ENCODE measurements at regions not wholly inside any gene's neighbourhood (a gene's known extent, or its start where the extent isn't known, plus 50 kb on each side); places are given as distances from the start of the nearest gene placed in this dataset.

DNA sequence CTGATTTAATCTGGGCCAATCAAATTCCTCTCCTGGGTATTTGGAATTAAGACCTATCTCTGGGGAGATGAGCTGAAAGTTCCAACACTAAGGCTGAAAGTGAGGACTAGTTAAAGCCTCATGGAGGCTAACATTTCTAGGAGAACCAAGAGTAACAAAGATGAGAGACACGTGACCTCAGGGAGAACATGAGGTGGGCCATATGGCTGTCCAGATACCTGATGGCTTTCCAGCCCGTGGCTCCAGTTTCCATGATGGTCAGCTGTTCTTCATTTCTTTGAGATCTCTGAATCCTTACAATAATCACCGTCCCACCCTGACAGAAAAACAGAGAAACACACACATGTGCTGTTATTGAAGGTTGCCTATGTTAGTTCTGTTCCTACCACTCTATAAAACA is 66.1 kb downstream of the LEPR start:
- DNase-seq: no peak

DNA sequence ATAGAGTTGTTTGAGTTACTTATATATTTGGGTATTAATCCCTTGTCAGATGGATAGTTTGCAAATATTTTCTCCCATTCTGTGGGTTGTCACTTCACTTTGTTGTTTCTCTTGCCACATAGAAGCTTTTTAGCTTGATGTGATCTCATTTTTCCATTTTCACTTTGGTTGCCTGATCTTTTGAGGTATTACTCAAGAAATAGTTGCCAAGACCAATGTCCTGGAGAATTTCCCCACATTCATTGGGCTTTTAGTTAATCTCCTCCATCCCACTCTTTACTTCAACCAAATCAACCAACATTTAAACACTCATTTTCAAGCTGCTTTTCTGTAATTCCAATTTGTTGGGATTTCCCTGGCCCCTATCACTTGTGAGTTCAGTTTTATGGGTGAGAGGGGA is 69.0 kb downstream of the LEPR start:
- no peak for DNase-seq

DNA sequence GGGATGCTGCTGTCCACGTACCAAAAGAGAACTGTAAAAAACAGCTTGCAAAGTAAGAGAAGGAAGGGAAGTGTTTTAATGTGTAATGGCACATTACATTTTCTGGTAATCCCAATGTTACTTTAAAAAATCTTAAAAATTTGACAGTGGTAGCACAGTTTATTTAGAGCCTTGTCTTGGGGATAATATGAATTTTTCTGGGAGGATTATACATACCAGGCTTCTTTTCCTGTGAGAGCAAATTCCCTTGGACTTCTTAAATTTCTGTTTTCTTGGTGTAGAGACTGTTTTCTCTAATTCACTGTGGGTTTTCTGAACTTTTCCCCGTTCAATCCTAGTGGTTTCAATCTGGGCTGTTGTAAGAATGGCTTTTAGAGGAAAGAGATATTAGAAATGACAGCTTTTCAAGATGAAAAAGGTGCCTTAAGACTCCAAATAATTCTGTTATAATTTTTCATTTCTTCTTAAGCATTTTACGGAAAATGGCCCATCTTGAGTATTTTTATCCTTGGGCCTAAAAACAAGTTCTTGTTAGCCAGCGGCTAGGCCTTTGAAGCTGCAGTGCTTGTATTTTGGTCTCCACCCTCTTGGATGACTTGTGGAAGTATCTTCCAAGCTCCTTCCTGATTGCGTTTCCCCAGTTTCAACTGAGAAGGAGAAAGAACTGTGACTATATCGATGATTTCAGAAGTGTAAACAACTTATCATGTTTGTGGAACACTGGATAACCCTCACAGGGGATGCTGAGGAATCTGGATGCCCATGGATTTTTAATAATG is 70.0 kb downstream of the LEPR start:
- no peak for DNase-seq

DNA sequence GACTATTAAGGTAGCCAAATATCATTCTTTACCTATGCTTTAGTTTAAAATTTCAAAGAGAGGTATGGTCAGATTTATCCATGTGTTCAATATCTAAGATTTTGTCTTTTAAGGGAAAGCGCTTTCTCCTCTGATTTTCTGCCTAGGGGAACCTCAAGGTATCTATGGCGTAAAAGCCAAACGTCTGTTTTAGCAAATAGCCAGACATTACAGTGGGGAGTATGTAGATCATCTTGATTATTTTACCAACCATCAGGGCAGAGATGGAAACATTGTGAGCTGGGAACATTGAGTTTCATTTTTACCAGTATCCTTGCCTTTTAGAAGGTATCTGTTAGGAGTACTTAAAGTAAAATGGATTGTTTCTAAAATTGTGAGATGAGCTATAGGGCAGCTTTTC is 71.0 kb downstream of the LEPR start:
- DNase-seq: no peak

DNA sequence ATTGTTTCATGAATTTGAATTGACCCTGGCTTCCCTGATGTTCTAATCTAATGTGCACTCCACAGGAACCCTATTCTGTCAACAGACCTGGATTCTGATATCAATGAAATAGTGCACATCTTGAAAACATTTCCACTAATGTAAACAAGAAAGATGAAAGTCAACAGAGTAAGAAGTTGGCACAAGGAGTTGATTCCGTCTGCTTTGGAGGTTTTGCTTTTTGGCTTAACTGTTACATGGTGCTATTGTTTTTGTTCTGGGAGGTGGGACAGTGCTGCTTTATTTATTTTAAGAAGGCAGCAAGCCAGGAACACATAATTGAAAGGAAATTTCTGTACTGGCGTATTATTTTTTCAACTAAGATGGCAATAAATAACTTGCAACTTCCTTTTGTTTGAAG is 73.3 kb downstream of the LEPR start:
- no peak for DNase-seq

DNA sequence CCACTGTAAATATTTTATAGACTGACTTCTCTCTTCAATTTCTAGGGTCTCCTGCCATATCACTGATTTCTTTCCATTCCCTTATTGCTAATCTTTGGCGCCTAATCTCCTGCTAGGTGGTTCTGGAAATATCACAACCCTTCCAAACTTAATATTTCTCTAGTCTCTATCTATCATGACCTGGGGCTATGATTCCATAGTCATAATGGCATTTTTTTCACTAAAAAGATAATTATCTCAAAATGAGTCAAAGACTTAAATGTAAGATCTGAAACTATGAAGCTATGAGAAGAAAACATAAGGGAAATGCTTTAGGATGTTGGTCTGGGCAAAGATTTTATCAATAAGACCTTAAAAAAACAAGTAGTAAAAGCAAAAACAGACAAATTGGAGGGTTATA is 74.2 kb downstream of the LEPR start:
- DNase-seq: no peak

DNA sequence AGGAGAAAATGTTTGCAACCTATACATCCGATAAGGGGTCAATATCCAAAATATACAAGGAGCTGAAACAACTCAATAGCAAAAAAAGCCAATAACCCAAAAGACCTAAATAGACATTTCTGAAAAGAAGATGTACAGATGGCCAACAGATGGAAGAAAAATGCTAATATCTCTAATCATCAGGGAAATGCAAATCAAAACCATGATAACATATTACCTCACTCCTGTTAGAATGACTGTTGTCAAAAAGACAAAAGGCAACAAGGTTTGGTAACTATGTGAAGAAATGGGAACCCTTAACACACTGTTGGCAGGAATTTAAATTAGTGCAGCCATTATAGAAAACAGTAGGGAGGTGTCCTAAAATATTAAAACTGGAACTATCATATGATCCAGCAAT is 74.7 kb downstream of the LEPR start:
- no peak for DNase-seq

DNA sequence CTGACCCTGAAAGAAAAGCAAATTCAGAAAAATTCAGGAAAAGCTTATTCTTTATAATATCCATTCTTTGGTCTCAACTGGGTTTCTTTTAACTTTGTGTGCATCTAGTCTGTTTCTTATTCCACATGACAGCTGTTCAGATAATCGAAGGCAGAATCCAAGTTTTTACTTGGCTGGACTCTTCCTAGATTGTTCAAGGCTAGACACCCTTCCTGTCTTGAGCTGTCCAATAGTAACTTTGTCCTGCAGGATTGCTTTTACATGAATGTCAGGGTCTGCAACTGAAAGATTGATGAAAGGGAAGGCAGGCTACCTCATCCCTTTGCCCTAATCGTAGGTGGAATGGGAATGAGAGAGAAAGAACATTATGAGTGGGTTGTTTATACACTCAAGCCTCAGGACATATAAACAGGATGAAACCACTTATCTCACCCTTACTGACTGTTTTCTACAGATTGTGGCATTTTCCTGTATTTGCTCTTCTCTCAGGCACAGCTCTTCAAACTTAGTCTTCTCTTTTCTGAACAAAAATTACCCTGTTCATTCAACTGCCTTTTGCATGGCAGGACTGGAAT is 76.9 kb downstream of the LEPR start:
- no peak for DNase-seq

DNA sequence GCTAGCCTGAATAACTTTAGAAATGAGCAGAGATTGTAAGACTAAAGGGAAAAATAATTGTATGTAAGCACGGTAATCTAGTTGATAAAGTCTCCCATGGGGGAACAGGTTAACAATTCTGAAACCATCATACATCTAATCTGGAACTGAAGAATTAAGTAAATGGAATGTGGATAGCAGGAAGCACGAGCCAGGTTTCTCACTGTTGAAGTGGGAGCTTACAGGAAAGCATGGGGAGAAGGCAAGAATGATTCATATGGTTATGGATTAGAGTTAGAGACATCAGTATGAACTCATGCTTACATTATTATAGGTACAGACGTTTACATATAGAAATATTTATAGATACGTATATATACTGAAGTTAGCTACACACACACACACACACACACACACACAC is 83.0 kb downstream of the LEPR start:
- no peak for DNase-seq

DNA sequence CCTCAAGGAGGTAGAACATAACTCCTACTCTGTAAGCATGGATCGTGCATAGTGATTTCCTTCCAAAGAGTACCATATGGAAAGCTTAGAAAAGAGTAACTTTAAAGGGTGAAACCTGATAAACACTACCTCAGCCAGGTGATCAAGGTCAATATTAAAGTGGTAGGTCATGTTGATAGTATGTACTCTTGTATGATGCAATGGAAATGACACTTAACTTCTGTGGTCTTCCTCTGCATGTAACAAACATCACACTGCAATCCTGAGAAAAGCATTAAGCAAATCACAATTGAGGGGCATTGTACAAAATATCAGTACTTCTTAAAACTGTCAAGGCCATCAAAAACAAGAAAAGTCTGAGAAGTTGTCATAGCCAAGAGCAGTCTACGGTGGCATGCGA is 83.8 kb downstream of the LEPR start:
- DNase-seq: no peak

DNA sequence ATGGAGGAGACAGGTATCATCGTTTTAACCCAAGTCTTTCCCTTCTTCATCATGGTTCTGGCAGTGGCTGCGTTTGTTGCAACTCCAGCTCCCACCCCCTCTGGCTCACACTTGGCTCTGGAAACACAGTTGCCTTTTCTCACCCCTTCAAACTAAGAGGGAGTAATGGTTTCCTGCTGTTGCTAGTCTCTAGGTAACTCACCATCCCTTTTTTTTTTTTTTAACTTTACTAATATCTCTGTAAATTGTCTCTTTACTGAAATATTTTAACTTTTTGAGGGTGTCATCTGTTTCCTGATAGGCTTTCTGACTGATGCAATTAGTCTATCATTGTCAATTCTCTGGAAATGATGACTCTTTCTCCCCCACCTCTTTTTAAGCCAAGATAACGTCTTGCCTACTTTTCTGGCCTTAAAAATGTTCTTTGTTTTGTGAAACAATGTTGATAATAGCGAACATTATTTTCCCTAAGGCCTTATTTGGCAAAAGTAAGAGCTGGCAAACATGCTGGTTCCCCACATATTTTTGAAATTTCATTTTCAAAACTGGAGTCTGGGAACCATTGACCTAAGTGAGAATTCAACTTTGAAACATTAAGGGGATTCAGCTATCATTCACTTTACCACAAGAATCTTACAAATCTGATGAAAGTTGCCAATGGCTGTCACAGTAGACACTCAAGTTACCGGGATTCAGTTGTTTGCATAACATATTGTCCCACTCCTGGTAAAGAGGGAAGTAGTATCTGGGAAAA is 85.3 kb downstream of the LEPR start:
- DNase-seq: no peak

DNA sequence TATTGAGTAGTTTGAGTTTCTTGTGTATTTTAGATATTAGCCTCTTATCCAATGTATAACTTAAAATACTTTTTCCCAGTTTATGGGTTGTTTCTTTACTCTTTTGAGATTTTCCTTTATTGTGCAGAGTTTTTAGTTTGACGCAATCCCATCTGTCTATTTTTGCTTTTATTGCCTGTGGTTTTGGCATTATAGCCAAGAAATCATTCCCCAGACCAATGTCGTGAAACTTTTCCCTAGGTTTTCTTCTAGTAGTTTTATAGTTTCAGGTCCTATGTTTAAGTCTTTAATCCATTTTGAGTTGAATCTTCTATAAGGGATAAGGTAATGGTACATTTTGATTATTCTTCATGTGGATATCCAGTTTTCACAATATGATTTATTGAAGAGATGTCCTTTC is 87.6 kb downstream of the LEPR start:
- DNase-seq: no peak

DNA sequence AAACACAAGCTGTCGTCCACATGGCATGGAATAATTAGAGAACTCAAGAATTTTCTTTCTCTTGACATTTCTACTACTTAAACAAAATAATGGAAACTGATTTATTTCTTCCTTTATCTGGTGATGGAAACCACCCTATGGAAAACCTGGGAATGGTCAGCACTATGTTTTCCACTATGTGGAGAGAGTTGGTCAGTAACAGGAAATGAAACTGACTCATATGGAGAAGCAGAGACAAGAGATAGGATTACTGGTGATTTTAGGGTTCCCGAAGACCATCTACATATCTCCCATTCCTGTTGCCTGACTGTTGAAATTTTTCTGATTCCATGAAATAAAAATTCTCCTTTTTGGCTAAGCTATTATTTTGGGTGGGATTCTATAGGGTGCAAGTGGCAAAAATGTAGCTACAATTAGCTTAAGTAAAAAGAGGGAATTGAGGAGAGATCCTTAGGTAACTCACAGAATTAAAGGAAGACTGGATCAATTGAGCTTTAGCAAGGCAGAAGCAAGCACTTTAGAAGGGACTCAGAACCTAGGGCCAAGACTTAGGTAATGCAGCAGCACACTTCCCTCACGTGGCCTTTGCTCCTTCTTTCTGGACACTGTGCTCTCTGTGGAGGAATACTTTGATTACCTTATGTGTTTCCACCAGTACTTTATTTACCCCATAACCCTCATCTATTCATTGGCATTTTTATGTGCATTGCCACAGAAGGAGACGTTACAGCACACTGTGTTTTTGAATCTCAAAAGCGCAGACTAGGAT is 89.6 kb downstream of the LEPR start:
- no peak for DNase-seq

DNA sequence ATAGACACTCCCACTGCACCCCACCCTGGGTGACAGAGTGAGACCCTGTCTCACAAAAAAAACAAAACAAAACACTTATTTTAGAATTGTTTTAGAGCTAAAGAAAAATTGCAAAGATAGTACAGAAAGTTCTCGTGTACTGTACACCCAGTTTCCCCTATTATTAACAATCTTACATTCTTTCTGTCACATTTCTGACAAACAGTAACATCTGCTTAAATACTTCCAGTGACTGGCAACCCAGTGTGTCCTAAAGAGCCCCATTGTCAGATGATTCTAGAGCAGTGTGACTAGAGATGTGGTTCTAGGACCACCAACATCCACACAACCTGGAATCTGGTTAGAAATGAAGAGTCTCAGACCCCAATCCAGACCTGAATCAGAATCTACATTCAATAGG is 90.5 kb downstream of the LEPR start:
- DNase-seq: no peak

DNA sequence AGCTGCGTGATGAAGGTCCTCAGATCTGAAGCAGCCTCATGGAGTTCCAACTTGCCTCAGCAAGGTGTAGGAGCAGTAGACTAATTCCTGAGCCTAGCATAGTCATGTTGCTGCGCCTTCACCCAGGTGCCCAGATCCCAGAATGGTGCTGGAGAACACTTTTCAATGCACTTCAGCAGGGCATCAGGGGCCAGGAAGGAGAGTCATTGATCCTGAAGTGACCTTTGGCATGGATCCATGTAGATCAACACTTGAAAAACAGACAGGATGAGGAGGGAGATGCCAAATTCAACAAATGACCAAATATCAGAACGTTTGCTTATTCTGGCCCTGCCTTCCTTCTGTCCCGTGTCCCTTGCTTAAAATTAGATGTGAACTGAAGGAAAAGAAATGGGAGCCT is 91.9 kb downstream of the LEPR start:
- no peak for DNase-seq

DNA sequence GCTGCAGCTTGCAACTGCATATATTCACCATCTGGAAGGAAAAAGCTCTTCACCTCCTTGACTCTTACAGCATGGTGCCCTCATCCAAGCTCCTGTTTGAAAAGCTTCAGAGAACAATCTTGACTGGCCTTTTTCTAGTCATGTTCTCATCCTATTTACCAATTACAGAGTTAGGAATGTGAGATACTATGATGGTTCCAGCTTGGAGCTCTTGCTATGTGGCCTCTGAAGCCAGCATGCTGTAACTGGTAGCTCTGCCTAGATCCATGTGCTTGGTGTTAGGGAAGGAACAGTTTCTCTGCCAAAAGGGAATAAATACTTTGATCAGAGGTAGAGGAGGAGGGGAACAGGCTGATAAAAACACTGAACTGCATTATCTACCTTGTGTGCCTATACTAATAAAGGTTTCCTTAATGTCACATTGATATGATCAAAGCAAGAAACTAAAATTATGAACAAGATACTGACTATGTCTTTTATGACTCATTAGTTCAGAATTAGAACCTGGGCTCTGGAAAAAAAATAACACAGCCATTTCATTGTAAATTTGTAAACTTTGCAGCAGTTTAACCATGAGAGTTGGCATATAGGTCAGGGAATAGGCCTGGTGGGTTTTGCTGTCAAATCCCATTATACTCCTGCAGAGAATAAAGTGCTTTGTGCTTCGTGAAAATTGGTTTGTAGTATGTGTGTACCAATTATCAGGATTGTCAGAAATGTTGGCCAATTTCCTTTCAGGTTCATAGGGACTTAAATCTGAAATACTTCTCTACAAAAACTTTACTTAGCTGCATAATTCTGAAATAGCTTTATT is 92.7 kb downstream of the LEPR start:
- DNase-seq: no peak

DNA sequence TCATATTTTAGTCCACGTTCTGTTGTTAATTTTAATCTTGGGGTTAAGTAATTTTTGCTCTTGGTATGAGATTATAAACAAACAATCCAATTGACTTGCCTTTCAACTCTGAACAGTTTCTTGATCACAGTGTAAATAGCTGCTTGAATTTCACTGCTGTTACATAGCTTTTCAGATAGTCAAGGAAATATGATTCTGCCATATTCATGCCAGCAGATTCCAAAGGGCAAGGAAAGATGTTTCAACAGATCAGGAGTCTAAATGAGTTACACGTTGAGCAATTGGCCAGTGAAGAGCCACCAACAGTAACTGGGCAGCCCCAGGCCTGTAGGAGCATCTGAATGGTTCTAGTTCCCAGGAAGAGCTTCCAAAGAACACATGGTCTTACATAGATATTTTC is 93.6 kb downstream of the LEPR start:
- DNase-seq: no peak

DNA sequence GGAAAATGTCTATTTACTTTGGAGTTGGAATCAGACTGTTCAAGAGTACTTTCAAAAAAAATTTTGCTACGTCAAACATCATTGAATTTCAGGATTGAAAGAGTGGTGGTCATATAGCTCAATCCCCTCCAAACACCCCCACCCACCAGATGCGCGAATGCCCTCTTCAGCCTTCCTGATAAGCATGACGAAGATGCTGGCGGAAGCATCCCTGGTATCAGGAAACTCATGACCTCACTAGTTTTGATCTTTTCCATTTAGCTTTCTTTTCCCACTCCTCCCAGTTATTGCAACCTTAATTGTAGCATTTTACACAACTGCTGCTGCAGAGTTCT is 104.4 kb downstream of the LEPR start:
- DNase-seq: no peak

DNA sequence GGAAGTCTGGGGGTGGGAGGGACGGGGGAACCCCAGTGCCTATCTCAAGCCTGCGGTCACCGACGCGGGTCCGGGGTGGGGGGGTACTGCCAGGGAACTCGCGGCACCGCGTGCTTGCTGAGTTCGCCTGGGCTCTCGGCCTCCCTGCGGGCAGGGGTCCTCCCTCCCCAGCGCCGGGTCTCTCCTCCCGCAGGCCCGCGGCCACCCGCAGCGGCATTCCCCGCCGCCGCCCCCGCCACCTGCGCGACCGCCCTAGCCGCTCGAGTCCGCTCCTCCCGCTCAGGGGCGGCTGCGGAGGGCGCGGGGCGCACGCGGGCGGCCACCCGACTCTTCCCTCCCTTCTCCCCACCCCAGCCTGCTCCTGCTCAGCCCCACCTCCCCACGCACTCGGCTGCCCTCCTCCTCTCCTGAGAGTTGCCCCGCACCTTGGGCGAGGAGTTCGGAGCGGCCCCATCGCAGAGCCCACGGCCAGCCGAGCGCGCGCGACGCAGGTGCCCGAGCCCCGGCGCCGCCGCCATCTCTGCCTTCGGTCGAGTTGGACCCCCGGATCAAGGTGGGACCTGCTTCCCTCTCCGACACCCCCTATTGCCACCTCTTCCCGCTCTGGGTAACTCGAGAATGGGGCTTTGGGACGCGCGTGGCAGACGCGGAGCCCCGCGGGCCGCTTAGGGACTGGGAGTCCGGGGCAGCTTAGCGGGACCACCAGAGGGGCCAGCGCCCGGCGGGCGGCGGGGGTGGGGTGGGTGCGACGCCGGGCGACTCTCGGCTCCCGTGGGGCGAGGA is 105.0 kb downstream of the LEPR start:
- DNase-seq: no peak

DNA sequence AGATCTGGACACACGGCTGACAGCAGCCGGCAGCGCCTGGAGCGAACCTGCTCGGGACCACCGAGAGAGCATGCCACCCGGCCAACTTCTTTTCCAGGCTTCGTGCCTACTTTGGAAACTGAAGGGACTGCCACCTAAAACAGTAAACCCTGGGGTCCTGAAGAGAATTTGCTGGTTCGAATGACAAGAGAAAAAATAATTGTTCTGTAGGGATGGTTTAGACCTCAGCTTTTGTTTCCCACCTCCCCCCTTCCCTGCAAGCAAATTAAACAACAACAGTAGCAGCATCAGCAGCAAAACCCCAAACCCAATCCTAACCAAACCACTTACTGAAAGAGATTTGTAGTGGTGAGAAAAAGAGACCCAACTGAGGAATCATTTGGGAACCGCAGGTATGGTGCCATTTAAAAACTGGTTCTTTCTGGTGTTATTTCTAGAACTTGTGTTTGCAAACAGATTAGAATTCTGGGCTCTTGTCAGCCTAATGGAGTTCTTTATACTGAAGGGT is 105.6 kb downstream of the LEPR start:
- no peak for DNase-seq

DNA sequence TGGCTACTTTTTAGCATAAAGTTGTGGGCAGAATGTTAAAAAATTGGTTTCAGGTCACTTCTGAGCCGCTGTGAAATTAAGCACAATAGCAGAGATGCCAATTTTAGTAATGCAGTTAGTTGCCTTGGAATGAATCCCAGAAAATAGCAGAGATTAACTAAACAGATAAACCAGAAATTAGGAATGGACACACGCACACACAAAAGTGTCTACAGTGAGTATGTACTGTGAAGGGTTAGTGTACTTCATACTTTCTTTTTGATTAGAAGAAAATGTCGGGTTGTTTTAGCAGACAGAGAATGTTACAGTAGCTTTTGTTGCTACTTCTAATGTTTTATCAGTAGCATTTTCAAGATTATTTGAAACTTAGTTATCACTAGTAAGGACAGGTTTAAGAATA is 106.7 kb downstream of the LEPR start:
- DNase-seq: no peak
